IPS-18a (cell line): ENCODE measurements at regions not wholly inside any gene's neighbourhood (a gene's known extent, or its start where the extent isn't known, plus 50 kb on each side); places are given as distances from the start of the nearest gene placed in this dataset.

Experiments used
- H3K27ac ChIP-seq: one replicate; pipeline ENCODE4 v1.5.1; 2013; ENCODE audit warnings: low read length
- H3K27me3 ChIP-seq: one replicate; pipeline ENCODE4 v1.6.1; 2013; ENCODE audit warnings: mild to moderate bottlenecking, low read length; ENCODE audit not compliant: control insufficient read depth, insufficient read depth
- H3K36me3 ChIP-seq: one replicate; pipeline ENCODE4 v1.6.1; 2013; ENCODE audit warnings: low read depth, low read length; ENCODE audit not compliant: control insufficient read depth
- H3K4me1 ChIP-seq: one replicate; pipeline ENCODE4 v1.6.1; 2013; ENCODE audit warnings: low read depth, low read length; ENCODE audit not compliant: control insufficient read depth
- H3K4me3 ChIP-seq: one replicate; pipeline ENCODE4 v1.5.1; 2013; ENCODE audit warnings: low read length
- H3K9ac ChIP-seq: one replicate; pipeline ENCODE4 v1.6.1; 2013; ENCODE audit warnings: mild to moderate bottlenecking, low read length, moderate library complexity
- H3K9me3 ChIP-seq: one replicate; pipeline ENCODE4 v1.6.1; 2013; ENCODE audit warnings: low read depth, low read length; ENCODE audit not compliant: control insufficient read depth

GRCh38 chr6:115796829-115797228 lies 263.9 kb downstream of the FRK start:
- no peak overlapping the region for H3K27ac ChIP-seq
- H3K9ac ChIP-seq, result no peak overlapping the region
- peaks cover 29% of the 10 kb centered on the region for H3K4me1 ChIP-seq
- H3K27me3 ChIP-seq, result no peaks in the 10 kb centered on the region
- no peaks in the 10 kb centered on the region for H3K36me3 ChIP-seq
- no peak overlapping the region for H3K4me3 ChIP-seq
- H3K9me3 ChIP-seq, result no peaks in the 10 kb centered on the region

GRCh38 chr6:115796061-115796460 lies 264.6 kb downstream of the FRK start:
- H3K4me1 ChIP-seq, result peaks cover 29% of the 10 kb centered on the region

GRCh38 chr6:115783402-115784061 lies 277.2 kb downstream of the FRK start:
- H3K27me3 ChIP-seq, result no peaks in the 10 kb centered on the region
- no peak overlapping the region for H3K27ac ChIP-seq
- H3K4me3 ChIP-seq, result no peak overlapping the region
- no peaks in the 10 kb centered on the region for H3K9me3 ChIP-seq
- no peak overlapping the region for H3K9ac ChIP-seq
- no peaks in the 10 kb centered on the region for H3K36me3 ChIP-seq
- H3K4me1 ChIP-seq, result no peaks in the 10 kb centered on the region

More at GRCh38 chr6:115796061-115796460, 264.6 kb downstream of the FRK start:
- Histone ChIP-seq H3K27me3 (no peaks in the 10 kb centered on the region), H3K4me3 (no peak overlapping the region), H3K36me3 (no peaks in the 10 kb centered on the region), H3K27ac (no peak overlapping the region), H3K9me3 (no peaks in the 10 kb centered on the region), H3K9ac (no peak overlapping the region)

DNA sequence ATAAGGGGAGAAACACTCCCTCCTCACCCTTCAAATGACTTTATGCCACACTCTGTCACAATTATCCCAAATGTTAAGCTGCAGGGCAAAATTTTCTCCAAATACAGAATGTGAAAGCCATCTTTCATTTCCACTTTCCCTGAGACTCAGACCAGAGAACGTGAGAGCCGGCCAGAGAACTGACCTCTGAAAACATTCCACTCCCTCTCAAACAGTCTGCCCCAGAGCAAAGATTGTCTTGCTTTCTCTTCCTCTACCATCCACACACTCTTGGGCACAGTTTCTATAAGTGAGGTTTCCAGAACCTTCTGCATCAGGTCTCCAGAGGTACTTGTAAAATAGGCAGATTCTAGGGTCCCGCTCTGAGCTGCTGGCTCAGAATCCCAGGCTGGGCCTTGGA lies 278.1 kb downstream of the FRK start:
- H3K9ac ChIP-seq, result no peak overlapping the region
- no peak overlapping the region for H3K4me3 ChIP-seq
- no peak overlapping the region for H3K27ac ChIP-seq
- H3K36me3 ChIP-seq, result no peaks in the 10 kb centered on the region
- no peaks in the 10 kb centered on the region for H3K9me3 ChIP-seq
- no peaks in the 10 kb centered on the region for H3K4me1 ChIP-seq
- H3K27me3 ChIP-seq, result no peaks in the 10 kb centered on the region

DNA sequence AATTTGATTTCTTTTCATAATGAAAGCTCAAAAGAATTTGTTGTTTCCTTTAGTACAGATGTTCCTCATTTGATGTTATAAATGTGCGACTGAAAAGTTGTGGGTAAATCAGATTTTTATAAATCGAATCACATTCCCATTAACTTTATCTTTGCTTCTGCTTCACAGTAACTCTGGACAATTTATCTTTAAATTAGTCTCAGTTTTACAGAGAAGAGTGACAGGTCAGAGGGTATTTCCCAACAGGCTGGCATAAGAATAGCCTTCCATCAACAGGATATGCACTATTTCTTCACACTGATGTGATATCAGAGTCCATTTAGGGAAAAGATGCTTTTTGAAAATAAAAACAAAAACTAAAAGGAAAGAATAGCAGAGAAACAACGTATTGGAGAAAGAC lies 286.9 kb downstream of the FRK start:
- Histone ChIP-seq H3K27ac (no peak overlapping the region), H3K9me3 (no peaks in the 10 kb centered on the region), H3K4me3 (no peak overlapping the region), H3K4me1 (peaks cover 2% of the 10 kb centered on the region), H3K36me3 (no peaks in the 10 kb centered on the region), H3K27me3 (no peaks in the 10 kb centered on the region), H3K9ac (no peak overlapping the region)

DNA sequence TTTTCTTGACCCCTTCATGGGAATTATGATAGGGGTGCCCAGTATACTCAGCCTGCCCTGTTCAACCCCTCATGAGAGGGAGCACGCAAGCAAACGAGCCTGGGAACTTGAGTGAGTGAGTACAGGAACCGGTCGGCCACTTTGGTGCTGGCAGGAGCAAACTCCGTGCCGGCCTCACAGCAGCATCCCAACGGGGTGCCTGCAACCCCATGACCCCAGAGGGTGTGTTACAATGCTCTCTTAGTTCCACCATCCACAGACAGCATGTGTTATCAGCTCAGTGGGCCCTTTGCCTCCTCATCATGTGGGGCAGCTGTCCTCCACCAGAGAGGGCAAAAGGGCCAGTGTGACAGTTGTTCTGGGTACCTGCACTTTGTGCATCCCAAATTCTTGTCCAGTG lies 289.8 kb downstream of the FRK start:
- H3K36me3 ChIP-seq, result no peaks in the 10 kb centered on the region
- H3K9me3 ChIP-seq, result no peaks in the 10 kb centered on the region
- H3K4me1 ChIP-seq, result peaks cover 2% of the 10 kb centered on the region
- no peak overlapping the region for H3K27ac ChIP-seq
- H3K27me3 ChIP-seq, result no peaks in the 10 kb centered on the region
- H3K9ac ChIP-seq, result no peak overlapping the region
- no peak overlapping the region for H3K4me3 ChIP-seq

DNA sequence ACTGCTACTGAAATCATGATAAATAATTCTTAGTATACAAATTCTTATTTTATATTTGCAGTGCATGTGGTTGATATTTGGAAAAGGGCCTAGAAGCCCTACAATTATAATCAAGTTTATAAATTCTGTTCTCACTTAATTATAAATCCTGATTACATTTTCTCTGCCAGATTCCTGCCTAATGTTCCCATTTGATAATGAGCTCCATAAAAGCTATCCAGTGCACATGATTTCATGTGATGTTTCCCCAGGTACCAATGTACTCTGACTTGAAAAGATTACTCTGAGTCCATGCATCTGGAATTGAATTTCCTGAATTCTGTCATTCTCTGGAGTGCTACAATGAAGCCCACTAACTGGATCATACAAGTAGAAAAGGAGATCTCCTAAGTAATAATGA lies 292.2 kb downstream of the FRK start:
- Histone ChIP-seq H3K27me3 (no peaks in the 10 kb centered on the region), H3K9me3 (no peaks in the 10 kb centered on the region), H3K4me1 (no peaks in the 10 kb centered on the region), H3K9ac (no peak overlapping the region), H3K27ac (no peak overlapping the region), H3K36me3 (no peaks in the 10 kb centered on the region), H3K4me3 (no peak overlapping the region)

- no peak overlapping the region for H3K9ac ChIP-seq
- H3K27ac ChIP-seq, result no peak overlapping the region
- H3K4me3 ChIP-seq, result no peak overlapping the region
- no peaks in the 10 kb centered on the region for H3K36me3 ChIP-seq
- H3K27me3 ChIP-seq, result no peaks in the 10 kb centered on the region
- no peaks in the 10 kb centered on the region for H3K4me1 ChIP-seq
- no peaks in the 10 kb centered on the region for H3K9me3 ChIP-seq
Measured at GRCh38 chr6:115767931-115768330, 292.8 kb downstream of the FRK start.

DNA sequence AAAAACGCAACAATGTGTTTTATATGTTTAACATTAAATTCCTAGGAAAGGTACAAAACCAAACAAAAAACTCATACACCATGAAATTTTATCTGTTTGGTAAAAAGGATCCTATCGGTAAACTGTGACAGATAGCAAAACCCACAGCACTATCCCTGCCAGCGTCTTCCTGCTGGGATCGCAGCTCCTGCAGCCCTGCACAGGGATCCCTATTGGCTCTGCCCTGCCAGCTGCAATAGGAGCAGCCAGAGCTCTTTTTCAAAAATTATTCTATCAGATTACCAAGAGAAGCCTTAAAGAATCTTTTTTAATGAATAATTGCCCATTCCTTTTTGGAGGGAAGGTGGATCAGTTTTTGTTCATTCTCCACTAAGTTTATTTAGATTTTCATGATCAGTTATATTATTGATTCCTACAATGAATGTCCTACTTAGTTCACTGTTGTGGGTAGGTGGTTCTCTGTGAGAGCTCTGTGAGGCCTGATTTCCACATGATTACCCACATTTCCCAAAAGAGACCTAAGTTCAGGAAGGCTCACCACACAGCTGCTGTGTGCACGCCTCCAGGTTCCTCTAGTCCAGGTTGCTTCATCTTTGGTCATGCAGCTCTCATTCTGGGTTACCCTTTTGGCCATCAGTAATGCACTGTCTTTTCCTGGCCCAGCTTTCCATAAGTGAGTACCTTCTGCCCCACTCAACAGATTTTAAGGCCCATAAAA lies 293.8 kb downstream of the FRK start:
- H3K9me3 ChIP-seq, result no peaks in the 10 kb centered on the region
- H3K27me3 ChIP-seq, result no peaks in the 10 kb centered on the region
- H3K27ac ChIP-seq, result no peak overlapping the region
- H3K4me3 ChIP-seq, result no peak overlapping the region
- no peak overlapping the region for H3K9ac ChIP-seq
- no peaks in the 10 kb centered on the region for H3K36me3 ChIP-seq
- H3K4me1 ChIP-seq, result no peaks in the 10 kb centered on the region

DNA sequence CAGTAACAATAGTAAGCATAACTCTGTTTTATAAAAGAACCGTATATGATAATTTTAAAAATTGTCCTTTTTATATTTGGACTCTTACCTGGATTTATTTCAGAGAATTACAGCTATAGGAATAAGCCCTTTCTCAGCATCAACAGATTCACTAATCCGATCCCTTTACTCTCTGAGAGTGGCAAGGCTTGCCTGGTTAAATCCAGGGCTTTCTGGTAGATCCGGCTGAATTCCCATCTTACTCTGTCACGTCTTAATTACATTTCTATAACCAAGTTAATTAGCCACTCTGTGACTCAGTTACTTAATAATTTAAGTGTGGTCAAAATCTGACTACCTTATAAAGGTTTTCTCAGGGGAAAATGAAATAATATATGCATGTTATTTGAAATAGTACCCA lies 294.7 kb downstream of the FRK start:
- Histone ChIP-seq H3K4me3 (no peak overlapping the region), H3K27me3 (no peaks in the 10 kb centered on the region), H3K36me3 (no peaks in the 10 kb centered on the region), H3K4me1 (no peaks in the 10 kb centered on the region), H3K27ac (no peak overlapping the region), H3K9me3 (no peaks in the 10 kb centered on the region), H3K9ac (no peak overlapping the region)

DNA sequence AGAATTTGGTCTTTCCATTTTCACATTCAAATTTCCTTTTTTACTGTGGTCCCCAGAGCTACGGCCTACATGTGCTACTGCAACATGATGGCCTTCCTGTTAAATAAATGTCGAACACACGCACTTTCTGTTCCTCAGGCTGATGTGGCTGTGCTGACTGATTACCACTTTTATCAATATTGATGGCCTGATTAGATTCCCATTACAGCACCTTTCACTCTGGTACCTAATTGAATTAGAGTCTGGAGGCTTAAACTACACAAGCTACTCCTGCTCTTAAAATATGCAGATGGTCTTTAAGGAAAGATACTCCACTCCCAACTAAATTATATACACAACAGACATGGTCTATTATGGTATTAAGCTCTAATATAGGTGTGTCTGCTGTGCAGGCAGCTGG lies 301.6 kb downstream of the FRK start:
- H3K27me3 ChIP-seq, result no peaks in the 10 kb centered on the region
- H3K4me1 ChIP-seq, result no peaks in the 10 kb centered on the region
- no peaks in the 10 kb centered on the region for H3K9me3 ChIP-seq
- no peak overlapping the region for H3K9ac ChIP-seq
- H3K36me3 ChIP-seq, result no peaks in the 10 kb centered on the region
- no peak overlapping the region for H3K27ac ChIP-seq
- no peak overlapping the region for H3K4me3 ChIP-seq

DNA sequence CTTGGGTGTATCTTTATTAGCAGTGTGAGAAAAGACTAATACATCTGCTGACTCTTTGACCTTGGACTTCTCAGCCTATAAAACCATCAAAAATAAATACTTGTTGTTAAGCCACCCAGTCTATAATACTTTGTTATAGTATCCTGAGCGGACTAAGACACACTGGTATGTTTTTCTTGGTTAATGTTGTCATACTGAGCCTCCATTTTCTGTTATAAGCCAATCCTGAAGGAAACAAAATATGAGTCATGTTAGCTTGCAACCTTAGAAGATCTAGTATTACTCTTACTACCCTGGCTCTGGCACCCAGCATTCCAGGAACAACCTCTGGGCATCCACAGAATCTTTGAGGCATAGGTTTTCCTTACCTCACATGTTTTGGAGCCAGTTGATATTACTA lies 307.2 kb downstream of the FRK start:
- Histone ChIP-seq H3K36me3 (no peaks in the 10 kb centered on the region), H3K4me3 (no peak overlapping the region), H3K9me3 (no peaks in the 10 kb centered on the region), H3K9ac (no peak overlapping the region), H3K27me3 (no peaks in the 10 kb centered on the region), H3K27ac (no peak overlapping the region), H3K4me1 (no peaks in the 10 kb centered on the region)
